Endothelial cell of umbilical vein (primary cell): ENCODE measurements at regions not wholly inside any gene's neighbourhood (a gene's known extent, or its start where the extent isn't known, plus 50 kb on each side); places are given as distances from the start of the nearest gene placed in this dataset.
A peak's percentile ranks its signal among the peaks of the same experiment; 100 is the strongest.

Experiments
- BruUV-seq: library from RNA; stranded (reverse); fragments of 400-500 nt; replicated peaks from 2 replicates; lab custom pipeline; 2021; lab: Mats Ljungman, UMichigan
- CTCF ChIA-PET: fragments of 300-600, 350-600 bp; sonication (Branson Sonifier 250); formaldehyde crosslinking; loops from one replicate; lab custom pipeline; 2021; ENCODE audit warnings: antibody characterized with exemption, inconsistent platforms; lab: Charles Lee
- POLR2A ChIA-PET: fragments of 300-600, 350-600 bp; sonication (Branson Sonifier 250); formaldehyde crosslinking; loops from one replicate; lab custom pipeline; 2021; ENCODE audit warnings: antibody characterized with exemption, inconsistent platforms; lab: Charles Lee
- DNase-seq: peaks from one replicate; pipeline ENCODE4 v3.0.0-alpha.2; 2011; ENCODE audit warnings: low read depth, low spot score
- FAIRE-seq: peaks from 2 replicates; lab custom pipeline; 2011; peaks lifted over from hg19 to GRCh38; lab: Jason Lieb, UNC
- H2AFZ ChIP-seq: 2 replicates; pipeline ENCODE4 v1.6.0; 2012; ENCODE audit warnings: low read depth, low read length, control low read depth, inconsistent platforms
- H3K27ac ChIP-seq: 2 replicates; pipeline ENCODE4 v1.5.1; 2011; ENCODE audit warnings: low read depth, mild to moderate bottlenecking, control low read depth, low read length, moderate library complexity; ENCODE audit not compliant: insufficient read depth
- H3K27me3 ChIP-seq, 2 experiments: 2 replicates each; pipeline versions ENCODE4 v1.6.0 to v1.6.1; 2011; ENCODE audit warnings: low read length in 2 of 2, mixed read lengths in 1 of 2; ENCODE audit not compliant: control insufficient read depth in 2 of 2, insufficient read depth in 2 of 2
- H3K36me3 ChIP-seq, 2 experiments: 2 replicates in 1 of 2; 3 replicates in 1 of 2; pipeline ENCODE4 v1.5.1; 2011; ENCODE audit warnings: low read length in 2 of 2, mild to moderate bottlenecking in 1 of 2, moderate library complexity in 1 of 2; ENCODE audit not compliant: control insufficient read depth in 2 of 2, insufficient read depth in 2 of 2; ENCODE audit errors: extremely low read depth in 1 of 2
- H3K4me1 ChIP-seq: 3 replicates; pipeline ENCODE4 v1.5.1; 2011; ENCODE audit warnings: mild to moderate bottlenecking, low read length; ENCODE audit not compliant: control insufficient read depth, insufficient read depth; ENCODE audit errors: extremely low read depth
- H3K4me2 ChIP-seq: 2 replicates; pipeline ENCODE4 v1.6.1; 2011; ENCODE audit warnings: low read length, control low read depth, mixed read lengths; ENCODE audit not compliant: insufficient read depth
- H3K4me3 ChIP-seq, 3 experiments: fragments of 200-600 bp in 1 of 3; sonication (generic), shearing (Covaris generic) in 1 of 3; replicated peaks in 1 of 3; 2 replicates each; pipeline ENCODE4 v1.5.1; 2011 to 2016; ENCODE audit warnings: control low read depth in 3 of 3, low read length in 3 of 3, mild to moderate bottlenecking in 2 of 3, inconsistent platforms in 1 of 3, low read depth in 1 of 3, moderate library complexity in 1 of 3; ENCODE audit not compliant: insufficient read depth in 1 of 3
- H3K79me2 ChIP-seq: 2 replicates; pipeline ENCODE4 v1.6.0; 2012; ENCODE audit warnings: low read length, inconsistent platforms; ENCODE audit not compliant: control insufficient read depth, insufficient read depth
- H3K9ac ChIP-seq: replicated peaks from 2 replicates; pipeline ENCODE3; 2011; ENCODE audit warnings: low read length, control low read depth; ENCODE audit not compliant: insufficient read depth; ENCODE audit errors: extremely low read depth
- H3K9me1 ChIP-seq: replicated peaks from 3 replicates; pipeline ENCODE4 v1.6.0; 2011; ENCODE audit warnings: mild to moderate bottlenecking, low read length; ENCODE audit not compliant: control insufficient read depth, insufficient read depth; ENCODE audit errors: extremely low read depth
- H3K9me3 ChIP-seq: replicated peaks from 2 replicates; pipeline ENCODE4 v1.5.1; 2012; ENCODE audit warnings: low read length, inconsistent platforms; ENCODE audit not compliant: control insufficient read depth, insufficient read depth
- H4K20me1 ChIP-seq: replicated peaks from 2 replicates; pipeline ENCODE3; 2011; ENCODE audit warnings: mild to moderate bottlenecking, low read length; ENCODE audit not compliant: control insufficient read depth, insufficient read depth; ENCODE audit errors: extremely low read depth
- EZH2 ChIP-seq: IDR thresholded peaks from 2 replicates; pipeline ENCODE4 v1.6.1; 2012; ENCODE audit warnings: borderline replicate concordance, low read depth, mild to moderate bottlenecking, moderate library complexity, low read length, inconsistent platforms; ENCODE audit not compliant: severe bottlenecking
- FOS ChIP-seq: IDR thresholded peaks from 2 replicates; pipeline ENCODE4 v1.6.1; 2011; ENCODE audit warnings: mild to moderate bottlenecking, low read length, moderate library complexity, borderline replicate concordance; ENCODE audit not compliant: insufficient read depth
- GATA2 ChIP-seq: IDR thresholded peaks from 2 replicates; pipeline ENCODE4 v1.7.0; 2011; ENCODE audit warnings: low read depth, mild to moderate bottlenecking, moderate library complexity, mixed read lengths, low read length; ENCODE audit not compliant: insufficient read length, insufficient read depth
- MYC ChIP-seq: IDR thresholded peaks from one replicate; pipeline ENCODE4 v1.6.1; 2011; ENCODE audit warnings: mild to moderate bottlenecking, low read depth, low read length
- POLR2A ChIP-seq: IDR thresholded peaks from 2 replicates; pipeline ENCODE4 v1.6.1; 2012; ENCODE audit warnings: low read depth, mild to moderate bottlenecking, control low read depth, low read length
- POLR2AphosphoS5 ChIP-seq: IDR thresholded peaks from 2 replicates; pipeline ENCODE4 v1.6.1; 2012; ENCODE audit warnings: low read depth, mild to moderate bottlenecking, control low read depth, low read length, moderate library complexity; ENCODE audit not compliant: insufficient read depth
- dilution Hi-C: fragments of 300-500 bp; cut with MboI; formaldehyde crosslinking; loops from one replicate; pipeline ENCODE4 v1.15.0; 2019; ENCODE audit warnings: low sequenced_read_pairs; ENCODE audit not compliant: extremely low pct_ligation_motif_present
- intact Hi-C: fragments of 100-400 bp; cut with micrococcal nuclease; formaldehyde crosslinking; loops from one replicate; pipeline ENCODE4 v1.10.0; 2022
- TF ChIP-seq, protein P1 (sequence below): IDR thresholded peaks from 2 replicates; pipeline ENCODE4 v1.6.1; 2011; ENCODE audit not compliant: insufficient read depth, insufficient read length
- TF ChIP-seq, protein P2 (sequence below), 2 donors: IDR thresholded peaks; 1 replicate in 1 of 2; 2 replicates in 1 of 2; pipeline ENCODE4 v1.5.1; 2011; ENCODE audit warnings: low read length in 2 of 2, mild to moderate bottlenecking in 2 of 2, moderate library complexity in 2 of 2, control low read depth in 1 of 2, inconsistent platforms in 1 of 2, low read depth in 1 of 2; ENCODE audit not compliant: insufficient read depth in 1 of 2; ENCODE audit errors: extremely low read depth in 1 of 2

DNA sequence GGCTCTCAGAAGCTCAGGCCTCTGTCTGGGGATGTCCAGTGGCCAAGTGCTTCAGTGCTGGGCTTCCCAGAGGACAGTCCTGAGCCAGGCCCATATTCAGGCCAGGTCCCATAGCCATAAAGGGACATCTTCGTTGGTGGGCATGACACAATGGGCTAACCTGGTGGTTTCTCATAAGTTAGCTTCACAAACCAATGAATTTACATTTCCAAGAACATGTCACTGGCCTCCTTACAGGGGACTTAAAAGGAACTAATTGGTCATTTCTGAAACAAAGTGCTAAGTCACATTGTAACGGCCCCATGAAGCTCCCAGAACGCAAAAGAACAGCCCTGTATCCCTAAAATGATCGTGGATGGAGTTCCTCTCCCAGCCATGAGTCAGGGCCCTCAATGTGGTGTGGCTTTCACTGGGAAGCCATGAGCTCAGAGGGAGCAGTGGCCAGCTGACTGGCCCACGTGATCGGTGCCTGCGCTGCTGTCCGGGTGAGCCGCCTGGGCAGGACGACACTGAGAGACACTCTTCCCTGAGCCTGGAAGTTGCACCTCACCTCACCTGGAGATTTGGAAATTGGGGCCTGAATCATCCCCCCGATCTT, 163.7 kb upstream of the APCDD1 start:
- DNase-seq, result no peak
- ChIA-PET CTCF (interaction anchor here (0.8 to 2.6 kb wide), 8 partner anchors 8 to 320 kb away, joined by 3 to 8 read pairs (median 3); no protein-coding TSS in a partner anchor), POLR2A (interaction anchor here (1.1 kb wide), 2 partner anchors 20 to 21 kb away, joined by 3 to 7 read pairs; no protein-coding TSS in a partner anchor)
- no peaks in the 10 kb centered on the region for H3K36me3 ChIP-seq
- peak overlapping the region; percentile 26 for H3K9ac ChIP-seq
- FAIRE-seq, result no peak
- intact Hi-C loops, result loop anchor here (1.0 kb wide), 1 partner anchor 20 kb away; no protein-coding TSS in a partner anchor
- H3K4me1 ChIP-seq, result peaks cover 32% of the 10 kb centered on the region
- BruUV-seq, result no TSS peak
- no peaks in the 10 kb centered on the region for H4K20me1 ChIP-seq
- H3K79me2 ChIP-seq, result no peaks in the 10 kb centered on the region
- no peaks in the 10 kb centered on the region for H3K9me1 ChIP-seq
- H3K4me2 ChIP-seq, result peak overlapping the region; percentile 35
- dilution Hi-C loops, result no loop called here
- peak overlapping the region; percentile 82 for H3K27ac ChIP-seq
- TF ChIP-seq POLR2AphosphoS5 (no peak), FOS (no peak), POLR2A (no peak), EZH2 (no peak), MYC (no peak)
- TF ChIP-seq, protein P1, sequence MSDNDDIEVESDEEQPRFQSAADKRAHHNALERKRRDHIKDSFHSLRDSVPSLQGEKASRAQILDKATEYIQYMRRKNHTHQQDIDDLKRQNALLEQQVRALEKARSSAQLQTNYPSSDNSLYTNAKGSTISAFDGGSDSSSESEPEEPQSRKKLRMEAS, result no peak
- H3K27me3 ChIP-seq, result no peaks in the 10 kb centered on the region
- peak overlapping the region; percentile 86 for H2AFZ ChIP-seq
- peaks cover 2% of the 10 kb centered on the region for H3K9me3 ChIP-seq
- no peak overlapping the region for H3K4me3 ChIP-seq

DNA sequence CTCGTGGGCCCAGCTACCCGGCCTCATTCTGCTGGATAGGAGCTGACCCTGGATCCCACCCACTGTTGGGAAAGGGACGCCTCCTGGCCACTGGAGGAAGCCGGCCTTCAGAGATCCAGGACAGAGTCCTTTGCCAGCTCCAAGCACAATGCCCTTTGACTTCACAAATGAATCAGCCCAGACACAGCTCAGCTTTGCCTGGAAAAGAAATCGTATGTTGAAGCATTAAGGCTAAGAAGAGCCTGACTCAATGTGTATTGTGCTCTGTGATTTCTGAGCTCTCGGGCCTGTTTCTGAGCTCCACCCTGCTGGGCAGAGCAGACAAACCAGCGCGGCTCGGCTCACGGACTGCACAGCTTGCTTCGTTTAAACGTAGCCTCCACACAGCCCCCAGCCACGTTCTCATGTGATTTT, 162.9 kb upstream of the APCDD1 start:
- H3K4me3 ChIP-seq, result no peak overlapping the region
- FAIRE-seq (peak; percentile 96), DNase-seq (peak; percentile 79)
- POLR2A ChIA-PET, result interaction anchor here (0.6 to 1.1 kb wide), 2 partner anchors 21 to 1686 kb away, joined by 4 to 7 read pairs; no protein-coding TSS in a partner anchor
- no peaks in the 10 kb centered on the region for H4K20me1 ChIP-seq
- peaks cover 35% of the 10 kb centered on the region for H3K4me1 ChIP-seq
- dilution Hi-C loops (no loop called here), intact Hi-C loops (no loop called here)
- peak overlapping the region; percentile 68 for H2AFZ ChIP-seq
- TF ChIP-seq, protein P2, sequence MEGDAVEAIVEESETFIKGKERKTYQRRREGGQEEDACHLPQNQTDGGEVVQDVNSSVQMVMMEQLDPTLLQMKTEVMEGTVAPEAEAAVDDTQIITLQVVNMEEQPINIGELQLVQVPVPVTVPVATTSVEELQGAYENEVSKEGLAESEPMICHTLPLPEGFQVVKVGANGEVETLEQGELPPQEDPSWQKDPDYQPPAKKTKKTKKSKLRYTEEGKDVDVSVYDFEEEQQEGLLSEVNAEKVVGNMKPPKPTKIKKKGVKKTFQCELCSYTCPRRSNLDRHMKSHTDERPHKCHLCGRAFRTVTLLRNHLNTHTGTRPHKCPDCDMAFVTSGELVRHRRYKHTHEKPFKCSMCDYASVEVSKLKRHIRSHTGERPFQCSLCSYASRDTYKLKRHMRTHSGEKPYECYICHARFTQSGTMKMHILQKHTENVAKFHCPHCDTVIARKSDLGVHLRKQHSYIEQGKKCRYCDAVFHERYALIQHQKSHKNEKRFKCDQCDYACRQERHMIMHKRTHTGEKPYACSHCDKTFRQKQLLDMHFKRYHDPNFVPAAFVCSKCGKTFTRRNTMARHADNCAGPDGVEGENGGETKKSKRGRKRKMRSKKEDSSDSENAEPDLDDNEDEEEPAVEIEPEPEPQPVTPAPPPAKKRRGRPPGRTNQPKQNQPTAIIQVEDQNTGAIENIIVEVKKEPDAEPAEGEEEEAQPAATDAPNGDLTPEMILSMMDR (IDR thresholded peaks at IDR 0.05; ENCODE audit: extremely low read depth in 1 of 2, insufficient read depth in 1 of 2, low read depth in 1 of 2, low read length in 2 of 2), result no peak
- TF ChIP-seq, protein P1, result no peak
- TF ChIP-seq GATA2 (no peak), MYC (no peak), FOS (peak; percentile 36)
- no peaks in the 10 kb centered on the region for H3K27me3 ChIP-seq
- BruUV-seq, result no TSS peak
- no peaks in the 10 kb centered on the region for H3K9me1 ChIP-seq
- H3K36me3 ChIP-seq, result no peaks in the 10 kb centered on the region
- no peak overlapping the region for H3K4me2 ChIP-seq
- H3K9me3 ChIP-seq, result peaks cover 2% of the 10 kb centered on the region
- no peaks in the 10 kb centered on the region for H3K79me2 ChIP-seq
- no peak overlapping the region for H3K9ac ChIP-seq
- peak overlapping the region; percentile 82 for H3K27ac ChIP-seq
- CTCF ChIA-PET, result interaction anchor here (0.8 to 2.6 kb wide), 9 partner anchors 9 to 259 kb away, joined by 3 to 8 read pairs (median 3); no protein-coding TSS in a partner anchor
